EH (cell line): ENCODE measurements at regions not wholly inside any gene's neighbourhood (a gene's known extent, or its start where the extent isn't known, plus 50 kb on each side); places are given as distances from the start of the nearest gene placed in this dataset.

Source experiments
- DNase-seq: peaks from one replicate; pipeline ENCODE4 v3.0.0-alpha.2; 2015; ENCODE audit warnings: low read depth

DNA sequence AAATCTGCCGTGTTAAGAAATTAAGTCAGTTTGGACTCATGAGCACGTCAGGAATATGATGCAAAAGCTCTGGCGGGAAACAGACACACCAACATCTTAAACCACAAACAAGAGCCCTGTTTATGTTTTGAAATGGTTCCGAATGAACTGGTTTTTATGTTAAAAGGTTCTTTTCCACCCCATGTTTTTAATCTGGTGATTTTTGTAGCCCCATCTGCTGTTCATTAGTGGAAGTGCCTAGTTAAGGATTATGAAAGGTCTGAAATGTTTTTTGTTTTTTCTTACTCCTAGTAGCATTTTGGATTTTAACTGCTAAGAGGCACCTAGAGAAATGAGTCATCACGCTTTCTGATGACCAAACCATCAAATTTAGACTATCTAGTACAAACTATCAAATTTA, 404.1 kb upstream of the MKI67 start:
- no peak for DNase-seq

DNA sequence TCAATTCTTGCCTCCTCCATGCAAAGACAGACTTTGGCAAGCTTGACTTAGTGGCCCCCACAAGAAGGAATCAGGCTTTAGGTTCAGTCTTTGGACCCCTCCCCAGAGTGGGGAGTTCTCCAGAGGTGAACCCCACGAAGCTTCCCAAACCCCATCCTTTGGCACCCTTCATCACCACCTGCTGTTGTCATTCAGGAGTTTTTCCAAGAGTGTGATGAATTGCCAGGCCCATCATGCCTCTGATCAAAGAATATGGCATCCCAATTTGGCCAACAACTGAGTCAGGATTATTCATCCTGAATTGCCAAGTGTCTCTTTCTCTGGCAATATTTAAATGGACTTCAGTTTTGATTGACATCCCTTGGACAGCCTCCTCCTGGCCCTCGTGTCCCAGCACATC, 404.7 kb upstream of the MKI67 start:
- no peak for DNase-seq

DNA sequence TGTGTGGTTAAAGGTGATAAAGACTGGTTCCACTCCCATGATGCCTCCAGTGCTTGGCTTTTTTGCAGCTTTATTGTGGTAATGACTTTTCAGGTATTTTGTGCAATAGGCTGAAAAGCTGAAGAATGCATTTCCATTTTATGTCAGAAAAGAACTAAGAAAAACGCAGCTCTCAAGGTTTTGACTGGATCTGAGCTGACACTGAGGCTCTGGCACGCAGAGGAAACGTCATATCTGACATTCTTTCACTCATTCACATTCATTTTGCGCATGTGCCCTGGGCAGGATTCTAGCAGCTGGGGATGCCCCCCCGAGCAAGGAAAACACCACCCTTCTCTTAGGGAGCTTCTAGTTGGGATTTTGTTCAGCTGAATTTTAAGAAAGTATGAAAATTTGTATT, 408.5 kb upstream of the MKI67 start:
- no peak for DNase-seq

DNA sequence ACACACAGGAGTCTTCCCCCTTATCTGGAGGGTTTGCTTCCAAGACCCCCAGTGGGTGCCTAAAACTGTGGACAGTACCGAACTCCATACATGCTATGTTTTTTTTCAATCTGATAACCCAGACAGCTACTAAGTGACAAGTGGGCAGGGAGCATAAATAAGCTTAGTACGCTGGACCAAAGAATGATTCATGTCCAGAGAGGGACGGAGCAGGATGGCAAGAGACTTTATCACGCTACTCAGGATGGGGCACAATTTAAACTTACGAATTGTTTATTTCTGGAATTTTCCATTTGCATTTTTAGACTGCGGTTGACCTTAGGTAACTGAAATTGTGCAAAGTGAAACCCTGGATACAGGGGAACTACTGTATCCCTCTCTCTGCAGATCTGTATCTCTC, 410.0 kb upstream of the MKI67 start:
- DNase-seq, result no peak

DNA sequence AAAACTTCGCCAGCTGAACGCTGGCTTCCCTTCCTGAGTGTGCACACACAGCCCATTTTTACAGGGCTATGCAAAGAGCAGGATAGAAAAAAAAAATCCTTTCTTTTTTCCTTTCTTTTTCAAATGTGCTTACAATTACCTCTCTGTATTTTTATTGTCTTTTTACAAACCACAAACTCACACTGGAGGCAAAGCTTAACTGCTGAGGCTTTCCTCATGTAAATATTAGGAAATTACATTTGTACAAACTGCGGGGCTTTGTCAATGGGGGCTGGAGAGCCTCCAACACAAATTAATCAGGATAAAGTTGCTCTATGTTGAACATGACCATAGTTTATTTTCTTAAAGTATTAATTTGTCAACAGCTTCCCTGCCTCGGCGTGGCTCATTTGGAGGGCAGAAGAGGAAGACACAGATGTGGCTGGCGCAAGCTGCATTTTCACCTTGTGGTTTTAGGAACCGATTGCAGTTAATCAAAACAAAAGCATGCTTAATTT, 411.7 kb upstream of the MKI67 start:
- no peak for DNase-seq

DNA sequence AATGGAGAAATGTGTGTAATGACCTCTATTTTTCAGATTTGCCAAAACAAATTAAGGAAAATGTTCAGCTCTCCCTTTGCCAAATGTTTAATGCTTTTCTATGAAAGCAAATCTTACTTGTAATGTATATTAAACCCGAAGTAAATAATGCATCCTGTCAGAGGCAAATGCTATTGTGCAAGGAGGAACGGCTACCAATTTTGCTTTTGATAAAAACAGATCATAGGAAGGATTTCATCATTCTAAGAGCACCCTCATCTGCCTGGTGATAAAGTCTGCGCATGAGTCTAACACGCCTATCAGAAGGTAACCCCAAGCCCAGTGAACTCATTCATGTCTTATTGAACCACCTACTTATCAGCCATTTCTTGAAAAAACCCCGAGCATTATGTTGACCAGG, 412.4 kb upstream of the MKI67 start:
- DNase-seq, result no peak

DNA sequence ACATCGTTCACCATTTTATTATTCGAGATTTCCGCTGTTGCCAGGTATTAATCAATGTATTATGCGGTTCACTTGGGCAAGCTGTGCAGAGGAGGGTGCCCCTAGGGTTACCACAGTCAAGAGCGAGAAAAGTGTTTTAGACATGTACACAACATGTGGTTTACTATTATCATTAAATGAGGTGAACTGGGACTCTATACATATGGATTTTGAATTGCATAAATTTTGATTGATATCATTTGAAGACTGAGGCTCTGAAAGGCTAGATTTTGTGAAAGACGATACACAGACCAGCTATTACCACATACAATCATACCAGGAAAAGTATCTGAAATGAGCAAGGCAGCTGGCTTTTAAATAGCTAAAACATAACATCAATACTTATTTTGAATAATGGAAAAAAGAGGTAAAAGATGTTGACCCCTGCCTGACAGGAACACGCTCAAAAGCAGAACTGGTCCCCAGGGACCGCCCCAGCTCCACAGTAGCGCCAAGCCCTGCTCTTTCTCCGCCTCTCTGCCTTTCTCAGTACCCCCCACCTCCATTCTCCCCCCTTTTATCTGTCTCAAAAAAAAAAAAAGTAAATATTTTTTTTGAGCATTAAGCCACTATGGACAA, 413.4 kb upstream of the MKI67 start:
- DNase-seq, result no peak

DNA sequence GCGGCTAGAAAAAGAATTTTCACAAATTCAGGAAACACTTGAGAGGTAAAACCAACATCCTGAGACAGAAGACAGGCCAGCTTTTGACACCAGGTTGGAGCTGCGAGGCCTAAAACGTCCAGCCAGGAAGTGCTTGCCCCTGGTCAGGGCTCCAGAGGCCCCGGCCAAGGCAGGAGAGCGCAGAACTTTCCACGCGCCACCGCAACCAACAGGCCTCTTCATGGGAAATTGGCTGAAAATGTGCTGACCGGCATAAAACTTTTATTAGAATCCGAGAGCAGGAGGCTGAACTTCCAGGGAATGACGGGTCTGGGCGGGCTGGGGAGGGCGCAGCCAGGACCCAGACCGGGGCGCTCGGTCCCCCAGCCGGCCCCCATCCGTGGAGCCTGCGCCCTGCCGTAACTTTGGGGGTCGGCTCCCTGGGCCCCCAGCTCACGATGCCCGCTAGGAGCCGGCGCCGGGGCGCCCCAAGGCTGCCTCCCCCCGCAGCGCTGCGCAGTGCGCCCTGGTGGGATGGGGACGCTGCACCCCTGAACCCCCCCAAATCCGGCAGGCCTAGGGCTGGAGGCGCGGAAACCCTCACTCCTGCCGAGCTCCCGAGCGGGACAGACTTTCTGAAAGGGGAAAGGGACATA, 414.0 kb upstream of the MKI67 start:
- DNase-seq, result no peak

DNA sequence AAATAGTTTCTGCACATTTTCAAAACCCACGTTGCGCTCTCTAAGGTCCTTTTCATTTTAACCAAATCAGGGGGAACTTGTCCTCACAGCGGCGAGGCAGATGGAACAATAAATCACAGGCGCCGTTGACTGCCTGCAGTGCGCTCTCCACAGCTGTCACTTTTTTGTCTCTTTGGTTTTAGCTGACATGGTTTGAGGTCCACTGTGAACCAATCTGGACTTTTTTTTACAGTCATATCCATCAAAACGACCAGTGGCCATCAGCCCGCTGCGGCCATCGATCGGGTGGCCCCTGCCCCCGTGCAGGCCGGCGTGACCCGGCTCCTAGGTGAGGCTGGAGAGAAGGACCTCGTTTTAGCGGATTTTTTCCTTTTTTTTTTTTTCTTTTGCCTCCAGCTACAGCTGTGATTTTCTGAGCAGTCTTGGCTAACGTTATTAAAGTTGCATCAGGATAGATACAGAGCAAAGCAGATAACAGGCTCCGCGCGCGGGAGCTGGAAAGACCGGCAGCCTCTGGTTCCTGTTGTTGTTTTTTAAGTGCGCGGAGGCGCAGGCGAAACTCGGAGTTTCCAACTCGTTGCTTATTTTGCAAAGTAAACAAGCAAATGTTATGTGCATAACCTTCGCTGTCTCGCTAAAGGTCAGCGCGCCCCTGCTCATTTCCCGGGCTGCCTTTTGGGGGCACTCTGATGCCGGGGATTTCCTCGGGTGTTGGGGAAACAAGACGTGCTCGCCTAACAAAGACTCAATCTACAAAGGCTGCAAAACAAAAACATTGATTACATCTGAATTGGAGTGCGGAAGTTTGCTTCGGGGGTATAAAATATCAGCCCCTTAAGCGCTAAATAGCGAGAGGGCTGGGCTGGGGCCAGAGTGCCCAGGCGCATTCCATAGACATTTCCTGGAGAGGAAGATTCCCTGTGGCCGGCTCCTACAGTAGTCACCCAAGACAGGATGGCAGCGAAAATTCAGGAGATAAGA, 414.8 kb upstream of the MKI67 start:
- no peak for DNase-seq

DNA sequence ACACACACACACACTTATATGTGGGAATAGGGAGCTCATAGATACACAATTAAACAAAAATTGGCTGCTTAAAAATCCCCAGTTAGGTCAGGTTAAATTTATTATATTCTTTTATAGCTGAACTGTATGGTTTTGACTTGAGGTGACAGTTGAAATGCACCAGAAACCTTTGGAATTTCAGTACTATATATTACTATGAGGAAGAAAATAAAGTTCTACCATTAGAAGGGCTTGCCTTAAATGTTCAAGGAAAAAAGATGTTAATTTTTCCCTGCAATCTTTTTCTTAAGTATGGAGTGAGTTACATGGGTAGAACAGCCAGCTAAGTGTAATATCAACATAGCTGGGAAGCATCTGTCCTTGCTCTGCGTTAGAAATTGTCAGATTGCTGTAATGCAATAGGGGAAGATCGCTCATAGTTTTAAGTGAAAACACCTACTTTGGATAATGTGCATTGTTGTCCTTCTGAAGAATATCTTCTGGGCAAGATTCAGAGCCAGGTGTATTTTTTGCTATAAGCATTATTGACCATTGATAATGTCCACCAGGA, 415.8 kb upstream of the MKI67 start:
- DNase-seq, result no peak

DNA sequence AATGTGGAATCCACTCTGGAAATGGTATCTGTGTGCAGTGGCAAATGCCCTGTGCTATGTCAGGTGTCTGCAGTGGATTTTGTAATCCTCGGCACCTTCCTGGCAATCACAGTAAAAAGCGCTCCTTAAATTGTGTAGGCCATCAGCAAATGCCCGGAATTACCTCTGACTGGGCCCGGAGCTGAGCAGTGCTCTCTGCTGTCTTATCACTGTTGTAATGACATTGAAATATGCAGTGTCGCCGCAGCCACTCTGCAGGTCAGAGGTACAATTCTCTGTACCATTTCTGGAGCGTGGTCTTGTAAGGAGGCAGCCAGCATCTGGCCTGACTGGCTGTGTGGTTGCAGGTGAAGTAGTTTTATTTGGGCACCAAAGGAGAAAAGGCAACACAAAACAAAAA, 416.4 kb upstream of the MKI67 start:
- DNase-seq, result no peak

DNA sequence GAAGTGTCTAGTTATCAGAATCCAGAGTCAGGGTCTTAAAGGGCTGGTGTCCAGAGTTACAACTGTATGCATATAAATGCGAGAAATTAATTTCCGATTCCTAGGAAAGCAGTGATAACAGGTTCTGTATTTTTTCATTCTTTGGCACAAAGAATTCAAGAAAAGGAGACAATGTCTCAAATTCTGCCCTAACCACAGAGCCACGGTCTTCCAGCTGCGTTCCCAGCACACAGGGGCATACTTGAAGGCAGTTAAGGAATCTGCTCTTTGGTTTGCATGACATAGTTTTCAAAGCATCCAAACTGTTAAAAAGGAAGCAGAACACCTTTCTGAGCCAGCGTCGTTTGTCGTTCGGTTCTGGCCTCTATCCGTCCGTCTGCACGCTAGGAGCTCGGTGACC, 416.9 kb upstream of the MKI67 start:
- no peak for DNase-seq

DNA sequence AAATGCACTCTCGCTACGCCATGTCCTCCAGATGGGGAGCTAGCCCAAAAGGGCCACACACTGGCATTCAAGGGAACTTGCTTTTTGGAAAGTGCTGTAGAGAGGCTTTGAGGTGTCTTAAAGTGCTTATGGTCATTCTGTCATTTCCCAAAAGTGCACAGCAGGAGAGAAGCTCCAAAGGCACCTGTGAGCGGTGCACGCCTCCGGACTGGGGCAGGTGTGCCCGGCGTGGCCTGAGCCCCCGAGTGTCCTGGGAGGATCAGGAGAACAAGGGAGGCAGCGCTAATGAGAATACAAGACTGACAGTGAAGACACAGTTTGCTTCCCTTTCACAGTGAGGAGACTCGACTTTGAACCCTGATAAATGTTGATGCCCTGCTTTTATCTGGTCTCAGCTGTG, 419.0 kb upstream of the MKI67 start:
- no peak for DNase-seq

DNA sequence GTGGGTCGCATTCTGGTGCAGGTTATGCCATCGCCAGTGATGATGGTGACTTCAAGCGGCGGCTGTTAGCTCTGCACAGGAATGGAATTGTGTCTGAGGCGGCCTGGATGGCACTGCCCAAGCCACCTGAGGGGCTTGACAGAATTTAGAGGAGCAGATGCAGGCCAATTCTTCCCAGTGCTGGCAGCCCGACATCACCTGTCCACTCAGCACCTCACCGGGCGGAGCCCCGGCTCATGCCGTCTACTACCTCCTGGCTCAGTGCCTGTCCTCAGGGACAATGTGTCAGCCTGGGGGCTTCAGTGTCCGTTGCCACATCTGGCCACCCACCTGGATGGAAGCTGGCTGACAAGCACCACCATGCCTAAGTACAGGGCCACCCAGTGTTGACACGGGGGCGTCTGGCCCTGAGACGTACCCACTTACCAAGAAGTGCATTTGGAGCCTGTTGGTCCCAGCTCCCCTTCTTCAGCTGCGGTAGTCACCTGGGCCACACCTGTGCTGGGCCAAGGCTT, 420.5 kb upstream of the MKI67 start:
- DNase-seq, result no peak

DNA sequence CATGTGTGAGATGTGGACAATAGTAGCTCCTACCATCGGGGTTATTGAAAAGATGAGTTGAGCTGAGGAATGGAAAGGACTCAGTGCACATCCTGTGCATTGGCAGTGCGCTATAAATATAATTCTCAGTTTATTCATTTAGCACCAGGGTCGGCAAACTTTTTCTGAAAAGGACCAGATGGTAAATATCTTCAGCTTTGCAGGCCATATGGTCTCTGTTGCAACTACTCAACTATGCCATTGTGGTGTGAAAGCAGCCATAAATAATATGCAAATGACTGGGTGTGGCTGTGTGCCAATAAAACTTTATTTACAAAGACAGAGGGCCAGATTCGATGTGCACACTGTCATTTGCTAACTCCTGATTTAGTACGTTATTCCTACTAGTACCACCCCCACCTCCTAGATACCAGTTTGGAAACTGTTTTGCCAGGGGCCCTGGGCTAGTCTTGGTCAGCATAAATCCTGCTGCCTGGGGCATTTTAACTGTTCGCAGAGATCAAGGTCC, 422.9 kb upstream of the MKI67 start:
- DNase-seq, result no peak

DNA sequence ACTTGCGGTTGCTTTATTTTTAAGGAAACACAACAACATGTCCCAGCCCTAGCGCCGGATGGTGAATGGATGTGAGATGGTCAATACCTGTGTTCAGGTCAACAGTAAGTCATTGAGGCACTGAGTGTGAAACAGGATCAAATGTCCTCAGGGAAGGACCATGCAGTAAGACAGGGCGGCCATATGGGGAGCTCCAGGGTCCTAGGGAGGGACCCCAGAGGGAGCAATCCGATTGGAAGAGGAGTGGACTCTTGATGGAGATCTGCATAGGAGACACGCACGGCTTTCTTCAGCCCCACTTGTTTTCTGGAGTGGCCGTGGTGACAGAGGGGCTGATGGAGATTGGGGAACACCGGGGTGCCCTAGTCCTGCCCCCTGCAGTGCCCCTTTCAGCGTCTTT, 423.8 kb upstream of the MKI67 start:
- DNase-seq, result no peak

DNA sequence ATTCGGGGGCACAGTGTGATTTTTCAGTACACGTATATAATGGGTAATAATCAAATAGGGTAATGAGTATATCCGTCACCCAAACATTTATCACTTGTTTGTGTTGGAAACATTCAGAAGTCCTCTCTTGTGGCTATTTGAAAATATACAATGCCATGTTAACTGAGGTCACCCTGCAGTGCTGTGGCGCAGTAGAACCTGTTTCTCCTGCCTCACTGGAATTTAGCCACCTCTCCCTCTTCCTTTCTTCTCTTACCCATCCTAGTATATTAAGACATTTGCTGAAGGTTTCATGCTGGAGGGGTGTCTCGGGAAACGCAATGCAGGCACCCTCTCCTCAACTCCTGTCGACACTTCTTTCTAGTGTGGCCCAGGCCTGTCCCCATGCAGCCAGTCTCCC, 425.3 kb upstream of the MKI67 start:
- no peak for DNase-seq

DNA sequence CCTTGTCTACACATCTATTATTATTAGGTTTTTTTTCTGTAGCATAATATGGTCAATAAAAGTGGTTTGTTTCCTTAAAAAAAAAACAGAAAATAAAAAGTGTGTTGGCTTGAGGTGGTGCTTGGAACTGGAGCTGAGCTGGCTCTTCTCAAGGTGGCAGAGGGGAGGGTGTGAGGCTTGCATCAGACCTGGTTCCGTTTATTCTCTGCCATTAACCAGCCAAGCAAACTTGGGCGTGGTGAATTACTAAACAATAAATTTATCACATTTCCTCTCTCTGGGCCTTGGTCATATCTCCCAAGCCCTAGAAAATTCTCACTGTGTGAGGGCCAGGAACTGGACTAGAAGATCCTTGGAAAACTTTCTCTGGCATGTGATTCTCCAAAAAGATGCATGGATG, 427.5 kb upstream of the MKI67 start:
- DNase-seq, result no peak

DNA sequence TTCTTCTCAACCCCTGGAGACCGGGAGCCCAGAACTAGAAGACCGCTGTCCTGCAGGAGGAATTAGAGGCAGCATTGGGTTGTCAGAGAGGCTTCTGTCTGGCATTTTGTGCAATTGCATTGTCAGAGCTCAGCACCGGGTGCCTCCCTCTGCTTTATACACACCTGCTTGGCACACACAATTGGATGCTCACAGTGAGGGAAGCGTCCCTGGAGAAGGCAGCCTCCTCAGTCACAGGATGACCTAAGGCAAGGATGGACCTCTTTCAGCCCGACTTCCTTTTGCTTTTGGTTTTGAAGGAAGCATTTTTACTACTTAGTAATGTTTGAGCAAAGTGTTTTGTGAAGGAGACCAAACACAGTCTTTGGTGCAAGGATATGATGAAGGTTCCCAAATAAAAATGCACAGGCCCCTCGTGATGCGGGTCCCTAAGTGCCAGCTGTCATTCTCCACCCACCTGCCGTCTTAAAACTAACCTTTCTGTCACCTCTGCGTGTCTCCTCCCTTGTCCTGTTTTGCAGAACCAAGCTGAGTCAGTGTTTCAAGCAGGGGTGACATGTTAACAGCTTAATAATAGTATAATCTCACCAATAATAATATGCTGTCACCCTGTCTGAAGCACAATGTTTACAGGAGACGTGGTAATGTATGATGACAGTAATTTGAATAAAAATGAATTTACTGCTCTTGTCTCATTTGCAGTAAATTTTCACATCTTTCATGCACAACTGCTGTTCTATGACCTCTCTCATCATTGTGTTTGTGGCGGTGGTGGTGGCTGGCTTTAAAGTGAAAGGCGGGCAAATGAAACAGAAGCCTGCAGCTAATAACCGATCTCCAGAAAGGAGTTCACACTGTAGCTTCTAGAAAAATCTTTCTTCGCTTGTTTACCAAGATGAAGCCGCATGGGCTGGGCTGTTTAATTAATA, 430.2 kb upstream of the MKI67 start:
- no peak for DNase-seq

DNA sequence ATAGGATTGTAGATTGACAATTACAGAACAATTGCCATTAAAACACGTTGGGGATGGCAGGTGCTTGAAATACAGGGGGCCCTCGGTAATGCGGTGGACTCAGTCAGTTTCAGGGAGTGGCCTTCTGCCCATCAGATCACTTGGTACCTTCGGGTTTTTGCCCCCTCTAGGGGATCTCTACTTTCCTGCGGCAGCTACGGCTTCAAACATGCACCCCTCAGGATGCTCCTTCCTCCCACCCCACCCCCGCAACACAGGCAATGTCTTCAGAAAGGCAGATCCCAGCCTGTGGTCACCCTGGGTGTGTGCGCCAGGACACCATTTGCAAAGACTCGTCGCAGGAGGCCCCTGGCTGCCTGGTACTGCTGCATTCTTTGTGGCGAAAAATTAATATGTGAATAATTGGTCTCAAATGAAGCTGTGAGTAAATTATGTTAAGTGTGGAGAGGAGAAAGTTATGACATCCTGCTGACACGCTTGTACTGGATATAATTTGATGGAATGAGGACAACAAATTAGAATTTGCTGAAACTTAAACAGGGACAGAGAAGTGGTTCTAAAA, 431.0 kb upstream of the MKI67 start:
- no peak for DNase-seq

DNA sequence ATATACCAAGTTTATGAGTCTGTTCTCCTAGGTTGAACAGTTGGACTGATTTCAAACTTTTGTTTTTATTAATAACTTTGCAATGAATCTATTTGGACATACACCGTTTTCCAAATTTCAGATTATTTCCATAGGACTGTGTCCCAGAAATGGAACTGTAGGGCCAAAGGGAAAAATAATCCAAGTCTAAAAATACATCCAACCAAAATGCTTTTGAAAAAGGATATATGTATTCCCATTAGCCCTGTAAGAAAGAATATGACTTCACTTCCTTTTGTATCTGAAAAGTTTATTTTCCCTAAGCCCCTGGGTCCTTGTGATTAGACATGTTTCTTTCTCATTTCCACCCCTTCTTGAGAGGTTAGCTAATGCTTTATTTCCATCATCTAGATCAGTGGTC, 434.2 kb upstream of the MKI67 start:
- DNase-seq, result no peak
